ENCODE measurements at regions not wholly inside any gene's neighbourhood (a gene's known extent, or its start where the extent isn't known, plus 50 kb on each side); places are given as distances from the start of the nearest gene placed in this dataset.

GRCh38 chr6:94670017-94670416 lies 907.3 kb upstream of the MANEA start:
- intact Hi-C loops (cut with DNase I): no loop called here

GRCh38 chr6:94668876-94669275 lies 908.5 kb upstream of the MANEA start:
- no peak for TF ChIP-seq CTCF (IDR thresholded peaks at IDR 0.05)
- no peaks in the 10 kb centered on the region for H3K4me1 ChIP-seq
- intact Hi-C loops (cut with DNase I): no loop called here
- ATAC-seq (no peak), DNase-seq (no peak)
- no peaks in the 10 kb centered on the region for H3K27me3 ChIP-seq
- H3K27ac ChIP-seq: no peak overlapping the region
- no peak overlapping the region for H3K4me3 ChIP-seq
- peaks cover 0 to 9% of the 10 kb centered on the region in 2 donors for H3K9me3 ChIP-seq
- no peaks in the 10 kb centered on the region for H3K36me3 ChIP-seq

More at GRCh38 chr6:94670017-94670416, 907.3 kb upstream of the MANEA start:
- H3K36me3 ChIP-seq: no peaks in the 10 kb centered on the region
- H3K4me1 ChIP-seq: no peaks in the 10 kb centered on the region
- no peak overlapping the region for H3K27ac ChIP-seq
- no peaks in the 10 kb centered on the region for H3K27me3 ChIP-seq
- ATAC-seq (no peak), DNase-seq (no peak)
- H3K9me3 ChIP-seq: peaks cover 0 to 15% of the 10 kb centered on the region in 2 donors
- TF ChIP-seq CTCF (IDR thresholded peaks at IDR 0.05): no peak
- no peak overlapping the region for H3K4me3 ChIP-seq

- no peak for ATAC-seq
- H3K4me3 ChIP-seq: no peak overlapping the region
- intact Hi-C loops (cut with DNase I): no loop called here
Measured at GRCh38 chr6:94658929-94659328, 918.4 kb upstream of the MANEA start.

GRCh38 chr6:94651239-94651638 lies 926.1 kb upstream of the MANEA start:
- Histone ChIP-seq H3K27ac (no peak overlapping the region), H3K36me3 (no peaks in the 10 kb centered on the region)
- intact Hi-C loops (cut with DNase I): no loop called here

More at GRCh38 chr6:94658929-94659328, 918.4 kb upstream of the MANEA start:
- Histone ChIP-seq H3K27me3 (no peaks in the 10 kb centered on the region), H3K4me1 (no peaks in the 10 kb centered on the region), H3K9me3 (no peaks in the 10 kb centered on the region), H3K36me3 (no peaks in the 10 kb centered on the region), H3K27ac (no peak overlapping the region)
- DNase-seq: no peak
- TF ChIP-seq CTCF (IDR thresholded peaks at IDR 0.05): no peak

GRCh38 chr6:94645191-94645590 lies 932.1 kb upstream of the MANEA start:
- ATAC-seq: no peak

More at GRCh38 chr6:94651239-94651638, 926.1 kb upstream of the MANEA start:
- no peak for TF ChIP-seq CTCF (IDR thresholded peaks at IDR 0.05)
- Histone ChIP-seq H3K4me3 (no peak overlapping the region), H3K4me1 (no peaks in the 10 kb centered on the region), H3K9me3 (no peaks in the 10 kb centered on the region), H3K27me3 (no peaks in the 10 kb centered on the region)
- no peak for DNase-seq
- no peak for ATAC-seq

More at GRCh38 chr6:94645191-94645590, 932.1 kb upstream of the MANEA start:
- H3K4me3 ChIP-seq: no peak overlapping the region
- no peak overlapping the region for H3K27ac ChIP-seq
- no peak for DNase-seq
- H3K27me3 ChIP-seq: no peaks in the 10 kb centered on the region
- H3K36me3 ChIP-seq: no peaks in the 10 kb centered on the region
- no peak for TF ChIP-seq CTCF (IDR thresholded peaks at IDR 0.05)
- H3K9me3 ChIP-seq: no peaks in the 10 kb centered on the region
- H3K4me1 ChIP-seq: no peaks in the 10 kb centered on the region
- intact Hi-C loops (cut with DNase I): no loop called here
